HG02973 (cell line): ENCODE measurements at regions not wholly inside any gene's neighbourhood (a gene's known extent, or its start where the extent isn't known, plus 50 kb on each side); places are given as distances from the start of the nearest gene placed in this dataset.

Experiments used
- ATAC-seq: cut with Tn5 transposase; IDR thresholded peaks from one replicate; pipeline ENCODE4 v1.9.1; 2021; ENCODE audit warnings: moderate library complexity; ENCODE audit not compliant: unreplicated experiment

DNA sequence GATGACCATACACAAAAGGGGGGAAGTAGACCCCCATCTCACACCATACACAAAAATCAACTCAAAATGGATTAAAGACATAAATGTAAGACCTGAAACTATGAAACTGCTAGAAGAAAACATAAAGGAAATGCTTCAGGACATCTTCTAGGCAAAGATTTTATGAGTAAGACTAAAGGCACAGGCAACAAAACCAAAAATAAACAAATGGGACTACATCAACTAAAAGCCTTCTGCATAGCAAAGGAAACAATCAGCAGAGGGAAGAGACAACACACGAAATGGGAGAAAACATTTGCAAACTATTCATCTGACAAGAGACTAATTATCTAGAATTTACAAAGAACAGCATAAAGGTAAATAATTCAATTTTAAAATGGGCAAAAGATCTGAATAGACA lies 152.1 kb downstream of the AXIN2 start:
- ATAC-seq = no peak

DNA sequence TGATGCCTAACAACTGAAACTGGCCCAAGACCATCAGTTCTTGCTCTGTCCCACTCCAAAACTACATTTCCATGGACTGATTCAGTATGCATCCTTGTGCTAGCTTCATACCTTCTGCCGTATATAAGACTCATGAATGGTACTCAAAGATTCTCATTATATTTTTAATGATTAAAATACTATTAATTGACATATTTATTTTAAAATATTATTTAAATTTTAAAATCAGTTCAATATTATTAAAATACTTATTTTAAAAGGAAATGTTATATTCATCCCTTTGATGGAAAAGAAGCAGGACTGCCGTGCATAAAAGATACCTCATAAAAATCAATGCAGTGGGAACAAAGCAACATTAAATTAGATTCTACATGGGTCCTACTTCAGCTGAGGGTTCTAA lies 153.4 kb downstream of the AXIN2 start:
- no peak for ATAC-seq

DNA sequence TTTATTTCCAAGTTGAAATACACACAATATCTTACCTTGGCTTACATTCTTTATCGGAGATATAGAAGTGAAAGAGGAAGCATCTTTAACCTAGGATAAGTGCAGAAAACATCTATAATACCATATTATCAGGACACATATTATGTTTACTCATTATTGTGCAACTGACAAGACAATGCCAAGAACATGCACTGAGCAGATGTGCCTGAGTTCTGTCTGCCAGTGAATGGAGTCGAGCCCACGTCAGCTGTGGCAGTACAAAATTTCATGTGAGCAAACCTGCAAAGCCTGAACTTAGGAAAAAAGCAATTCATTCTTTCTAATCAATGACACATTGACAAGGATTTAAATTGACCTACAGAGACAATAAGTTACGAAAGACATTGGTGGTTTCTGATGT lies 154.4 kb downstream of the AXIN2 start:
- ATAC-seq = no peak

DNA sequence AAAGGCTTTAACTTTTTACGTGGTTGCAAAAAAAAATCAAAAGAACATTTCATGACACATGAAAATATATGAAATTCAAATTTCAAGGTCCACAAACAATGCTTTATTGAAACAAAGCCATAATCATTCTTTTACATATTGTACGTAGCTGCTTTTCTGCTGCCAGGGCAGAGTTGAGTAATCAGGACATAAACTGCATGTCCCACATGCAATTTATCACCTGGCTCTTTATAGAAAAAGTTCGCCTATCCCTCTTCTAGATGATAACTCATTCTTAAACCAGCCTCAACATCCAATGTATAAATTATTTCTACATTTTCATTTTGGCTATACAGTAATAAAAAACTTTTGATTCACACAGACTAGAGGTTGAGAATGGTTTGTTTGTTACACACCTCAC lies 154.9 kb downstream of the AXIN2 start:
- no peak for ATAC-seq

DNA sequence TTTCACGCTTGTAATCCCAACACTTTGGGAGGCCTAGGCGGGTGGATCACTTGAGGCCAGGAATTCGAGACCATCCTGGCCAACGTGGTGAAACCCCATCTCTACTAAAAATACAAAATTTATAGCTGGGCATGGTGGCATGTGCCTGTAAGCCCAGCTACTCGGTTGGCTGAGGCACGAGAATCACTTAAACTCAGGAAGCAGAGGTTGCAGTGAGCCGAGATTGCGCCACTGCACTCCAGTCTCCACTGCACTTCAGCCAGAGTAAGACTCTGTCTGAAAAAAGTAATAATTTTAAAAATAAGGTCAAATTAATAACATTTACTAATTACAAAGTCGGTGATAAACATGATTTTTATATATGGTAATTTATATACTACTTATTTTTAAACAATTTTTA lies 155.9 kb downstream of the AXIN2 start:
- ATAC-seq = no peak

DNA sequence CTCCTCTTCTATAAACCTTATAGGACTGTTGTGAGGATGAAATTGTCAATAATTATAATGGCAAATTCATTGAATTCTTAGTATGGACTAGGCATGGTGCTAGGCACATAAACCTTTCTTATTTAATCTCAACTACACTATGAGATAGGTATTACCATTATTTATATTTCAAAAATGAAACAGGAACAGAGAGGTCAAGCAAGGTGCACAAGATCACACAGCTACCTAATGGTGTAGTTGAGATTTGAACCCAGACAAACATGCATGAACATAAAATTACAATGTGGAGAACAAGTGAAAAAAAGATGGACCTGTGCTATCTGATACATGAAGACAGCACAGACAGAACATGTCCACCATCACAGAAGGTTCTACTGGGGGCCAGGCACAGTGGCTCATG lies 156.7 kb downstream of the AXIN2 start:
- ATAC-seq = no peak

DNA sequence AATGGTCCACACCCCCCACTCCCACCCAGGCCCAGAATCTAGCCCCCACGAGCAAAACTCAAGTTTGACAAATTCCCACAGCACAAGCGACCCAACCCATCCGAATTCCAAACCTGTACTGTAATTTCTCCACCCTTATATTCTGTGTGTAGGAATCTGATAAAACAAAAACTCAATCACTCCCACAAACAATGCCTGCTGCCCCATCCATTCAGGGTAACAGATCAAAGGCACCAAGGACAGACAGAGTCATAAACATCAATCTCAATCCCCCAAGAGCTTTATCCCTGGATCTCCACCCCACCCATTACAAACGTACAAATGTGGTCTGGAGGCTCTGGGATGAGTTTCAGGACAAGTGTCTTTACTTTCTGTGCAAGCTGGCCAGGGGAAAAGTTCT lies 157.8 kb downstream of the AXIN2 start:
- no peak for ATAC-seq

DNA sequence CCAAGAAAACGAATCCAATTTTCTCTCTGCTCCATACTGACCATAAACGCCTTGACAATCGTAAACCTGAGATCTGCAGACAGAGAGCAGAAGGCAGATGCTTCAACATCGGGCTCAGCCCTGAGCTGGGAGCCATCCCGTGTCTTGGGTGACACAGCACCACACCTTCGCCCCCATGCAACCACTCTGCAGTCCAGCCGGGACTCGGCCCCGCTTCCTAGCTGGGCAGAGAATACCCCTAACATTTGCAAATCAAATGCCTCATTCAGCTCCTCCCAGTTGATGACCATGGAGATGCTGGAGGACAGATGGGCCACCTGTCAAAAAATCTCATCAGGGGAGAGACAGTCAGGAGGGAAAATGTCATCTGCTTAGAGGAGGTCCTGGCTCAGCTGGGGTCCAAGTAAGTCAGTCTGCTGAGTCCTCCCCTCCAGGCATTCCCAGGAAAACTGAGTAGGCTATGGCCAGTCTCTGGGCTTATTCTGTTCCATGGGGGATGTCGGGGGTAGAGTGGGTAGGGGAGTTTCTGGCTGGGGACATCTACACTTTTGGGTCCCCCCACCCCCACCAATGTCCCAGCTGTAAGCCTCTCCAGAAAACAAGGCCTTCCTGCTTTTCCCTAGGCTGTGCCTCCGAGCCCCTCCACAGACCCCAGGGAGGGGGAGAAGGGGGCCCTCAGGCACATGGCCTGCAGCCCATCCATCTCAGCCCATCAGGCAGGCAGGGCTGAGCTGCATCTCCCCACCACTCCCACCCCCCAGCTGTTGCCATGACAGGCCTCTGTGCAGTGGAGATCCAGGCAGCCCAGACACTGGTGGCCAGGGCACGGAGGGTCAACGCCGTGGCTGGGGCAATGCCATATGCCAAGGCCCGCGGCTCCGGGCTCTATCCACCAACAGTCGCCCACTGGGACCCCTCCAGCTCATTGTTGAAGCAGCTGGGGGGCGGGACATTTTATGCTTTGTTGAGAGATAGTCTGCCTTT lies 158.6 kb downstream of the AXIN2 start:
- no peak for ATAC-seq

DNA sequence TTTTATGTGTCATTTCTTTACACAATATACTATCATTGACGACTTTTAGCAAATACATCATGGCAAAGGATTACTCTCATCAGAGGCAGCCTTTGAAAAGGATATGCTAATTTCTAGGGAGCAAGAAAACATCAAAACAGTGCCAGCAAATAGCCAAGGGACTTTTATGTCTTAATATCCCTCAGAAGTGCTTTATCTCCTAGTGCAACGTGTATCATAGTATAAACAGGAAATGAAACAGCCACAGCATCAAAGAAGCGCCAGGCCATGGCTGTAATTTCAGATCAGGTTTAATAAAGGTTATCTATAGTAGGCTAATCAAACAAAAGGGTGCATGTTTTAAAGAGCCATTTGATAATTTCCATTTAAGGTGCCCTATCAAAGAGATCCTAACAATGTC lies 159.9 kb downstream of the AXIN2 start:
- no peak for ATAC-seq

DNA sequence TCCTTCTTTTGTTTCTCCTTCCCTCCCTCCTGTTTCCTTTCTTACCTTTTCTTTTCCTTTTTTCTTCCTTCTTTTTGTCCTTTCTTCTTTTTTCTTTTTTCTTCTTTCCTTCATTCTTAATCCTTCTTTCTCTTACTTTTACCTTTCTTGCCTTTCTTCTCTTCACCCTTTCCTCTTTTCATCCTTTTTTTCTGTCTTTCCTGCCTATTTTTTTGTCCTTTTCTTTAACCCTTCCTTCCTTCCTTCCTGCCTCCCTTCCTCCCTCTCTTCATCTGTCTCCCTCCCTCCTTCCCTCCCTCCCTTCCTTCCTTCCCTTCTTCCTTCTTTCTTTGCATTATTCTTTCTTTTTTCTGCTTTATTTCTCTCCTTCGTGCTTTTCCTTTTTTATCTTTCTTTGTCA lies 160.7 kb downstream of the AXIN2 start:
- no peak for ATAC-seq

DNA sequence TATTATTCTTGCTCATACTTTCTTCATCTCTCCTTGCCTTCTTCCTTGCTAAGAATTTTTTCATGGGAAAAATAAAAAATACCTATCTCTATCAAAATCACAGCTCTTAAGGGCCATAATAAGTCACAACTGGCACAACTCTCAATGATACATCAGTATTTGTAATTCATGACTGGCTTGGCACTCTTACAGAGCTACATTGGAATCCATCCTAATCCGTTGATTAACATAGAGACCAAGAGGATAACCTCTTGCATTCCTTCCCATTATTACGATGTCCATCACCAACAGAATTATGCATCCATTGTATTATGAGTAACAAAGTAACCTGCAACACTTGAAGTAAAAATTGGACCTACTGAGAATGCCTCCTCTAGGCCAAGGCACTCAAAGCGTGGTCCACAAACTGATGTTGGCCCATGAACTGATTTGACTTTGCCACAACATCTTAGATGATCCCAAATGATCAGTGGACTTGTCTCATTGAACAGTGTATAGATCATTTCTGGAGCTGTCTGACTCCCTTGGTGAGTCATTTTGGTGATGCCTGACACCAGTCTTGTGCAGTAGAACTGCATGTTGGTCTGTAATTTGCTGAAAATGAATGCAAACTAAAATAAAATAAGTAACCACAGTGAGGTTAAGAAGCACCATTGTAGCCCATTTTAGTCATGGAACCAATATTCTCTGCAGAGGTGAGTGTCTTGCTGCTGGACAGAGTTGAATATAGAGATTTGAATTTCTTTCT lies 163.2 kb downstream of the AXIN2 start:
- no peak for ATAC-seq

DNA sequence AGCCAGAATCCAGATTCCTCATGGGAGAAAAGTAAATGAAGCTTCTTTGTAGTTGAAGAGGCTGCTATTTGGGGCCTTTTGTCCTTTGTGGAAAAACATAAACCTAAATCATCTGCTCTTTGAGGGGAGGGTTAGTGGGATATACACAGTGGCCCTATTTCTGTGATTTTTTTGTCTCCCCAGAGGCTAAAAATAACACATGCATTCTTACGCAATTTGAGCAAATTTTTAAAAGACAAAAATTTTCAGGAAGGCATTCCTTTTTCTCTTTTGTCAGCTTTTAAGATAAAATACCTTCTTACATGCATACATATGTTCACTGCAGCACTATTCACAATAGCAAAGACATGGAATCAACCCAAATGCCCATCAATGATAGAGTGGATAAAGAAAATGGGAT lies 165.5 kb downstream of the AXIN2 start:
- no peak for ATAC-seq

DNA sequence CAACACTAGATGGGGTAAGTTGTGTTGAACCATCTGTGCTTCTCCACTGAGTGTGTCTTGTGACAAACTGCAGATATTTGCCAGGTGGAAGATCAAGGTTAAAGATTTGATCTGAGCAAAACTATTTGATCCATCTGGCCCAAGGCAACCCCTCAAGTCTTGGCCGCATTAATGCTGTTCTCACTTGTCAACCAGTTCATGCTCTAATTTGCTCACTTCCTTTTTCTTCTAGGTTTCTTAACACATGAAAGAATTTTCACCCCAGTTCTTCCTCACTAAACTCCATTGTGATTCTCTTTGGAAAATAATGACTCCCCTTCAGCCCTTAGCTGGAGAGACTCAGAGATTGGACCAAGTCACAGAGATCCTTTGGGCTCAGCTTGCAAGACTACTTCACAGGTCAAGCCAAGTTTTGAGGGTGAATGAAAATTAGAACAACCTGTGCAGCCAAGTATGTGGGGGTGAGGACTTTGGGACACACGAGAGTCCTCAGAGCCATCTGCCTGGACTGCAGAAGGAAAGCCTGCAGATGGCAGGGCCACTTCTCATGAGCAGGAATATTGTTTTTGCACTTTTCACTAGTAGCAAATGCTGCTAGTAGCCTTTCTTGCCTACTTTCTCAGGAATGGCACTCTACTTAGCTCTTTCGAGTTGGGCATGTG lies 166.5 kb downstream of the AXIN2 start:
- ATAC-seq = no peak

DNA sequence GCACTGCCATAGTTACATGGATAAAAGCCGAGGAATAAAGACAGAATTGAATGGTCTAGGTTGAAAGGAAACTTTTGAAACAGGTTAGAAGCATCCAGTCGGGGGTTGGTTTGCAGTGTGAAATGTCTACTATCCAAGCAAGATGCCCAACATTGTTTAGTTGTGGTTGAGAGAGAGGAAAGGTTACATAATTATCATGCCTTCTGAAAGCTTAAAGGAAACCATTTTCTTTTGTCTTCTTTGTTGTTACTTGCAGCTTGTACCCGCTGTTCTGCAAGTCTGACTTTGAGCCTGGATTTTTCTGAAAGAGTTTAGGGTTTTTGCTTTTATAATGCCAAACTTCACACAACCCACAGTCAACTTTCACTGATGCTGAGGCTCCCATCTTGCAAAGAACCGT lies 167.9 kb downstream of the AXIN2 start:
- no peak for ATAC-seq

DNA sequence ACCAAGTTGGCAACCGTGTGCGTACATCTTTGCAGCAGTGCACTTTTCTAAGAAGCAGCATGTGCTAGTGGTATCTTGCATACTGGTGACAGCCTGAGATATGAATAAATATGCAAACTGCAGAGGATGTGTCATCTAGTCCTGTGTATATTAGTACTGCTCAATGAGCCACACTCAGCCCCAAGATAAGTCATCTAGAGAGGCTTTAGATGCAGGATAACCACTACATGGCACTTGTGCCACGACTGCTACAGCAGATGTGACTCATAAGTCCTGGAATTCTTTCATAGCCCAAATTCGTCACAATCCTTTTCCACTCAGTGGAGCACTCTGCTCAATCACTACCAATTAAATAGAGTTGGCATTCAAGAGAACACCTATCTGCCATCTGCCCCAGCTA lies 171.5 kb downstream of the AXIN2 start:
- no peak for ATAC-seq

DNA sequence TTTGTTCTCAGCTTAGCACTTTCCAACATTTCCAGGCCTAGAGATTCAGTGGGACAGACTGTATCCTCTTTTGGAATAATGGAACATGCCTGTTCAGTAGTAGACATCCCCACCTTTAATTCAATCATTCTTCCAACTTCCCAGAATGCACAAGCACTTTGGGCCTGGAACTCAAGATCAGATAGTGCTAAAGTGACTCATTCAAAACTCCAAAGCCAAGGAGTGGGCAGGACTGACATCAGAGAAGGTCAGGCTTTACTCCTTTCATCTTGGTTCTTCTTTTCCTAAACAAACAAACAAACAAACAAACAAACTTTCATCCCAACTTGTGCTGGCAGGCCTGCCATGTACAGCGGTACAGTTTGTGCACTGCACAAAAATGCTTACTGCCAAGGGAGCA lies 172.0 kb downstream of the AXIN2 start:
- ATAC-seq = no peak

DNA sequence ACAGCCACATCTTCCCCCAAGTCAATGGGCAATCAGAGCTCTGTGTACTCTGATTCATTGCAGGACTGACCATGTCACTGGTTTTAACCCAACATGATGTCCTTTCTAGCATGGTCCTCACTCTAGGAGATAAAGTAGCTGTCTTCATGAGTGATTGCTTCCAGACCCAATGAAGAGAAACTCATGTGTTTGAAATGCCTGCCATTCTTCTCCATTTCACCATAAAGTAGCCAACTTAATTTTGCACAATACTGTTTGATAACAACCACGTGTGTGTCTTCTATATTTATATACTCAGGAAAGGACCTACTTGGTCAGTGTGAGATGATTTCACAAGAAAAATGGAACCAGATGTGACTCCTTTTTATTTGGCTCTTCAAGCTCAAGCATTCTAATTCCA lies 172.5 kb downstream of the AXIN2 start:
- ATAC-seq = no peak

DNA sequence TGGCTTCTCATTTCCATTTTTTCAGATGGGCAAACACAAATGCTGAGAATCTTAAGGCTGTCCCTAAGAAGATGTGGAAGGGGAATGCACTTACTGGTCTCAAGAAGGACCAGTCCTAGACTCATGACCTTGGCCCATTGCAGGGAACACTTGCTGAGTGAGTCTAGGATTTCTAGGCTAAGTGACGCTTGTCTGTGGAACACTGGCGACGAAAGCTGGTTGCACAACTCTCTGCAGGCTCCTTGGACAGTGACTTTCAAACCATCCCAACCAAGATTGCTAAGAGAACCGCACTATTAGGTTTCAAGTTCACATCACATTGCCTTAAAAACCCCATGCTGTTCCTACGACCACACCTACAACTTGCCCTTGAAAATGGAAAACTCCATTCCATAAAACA lies 174.1 kb downstream of the AXIN2 start:
- no peak for ATAC-seq

DNA sequence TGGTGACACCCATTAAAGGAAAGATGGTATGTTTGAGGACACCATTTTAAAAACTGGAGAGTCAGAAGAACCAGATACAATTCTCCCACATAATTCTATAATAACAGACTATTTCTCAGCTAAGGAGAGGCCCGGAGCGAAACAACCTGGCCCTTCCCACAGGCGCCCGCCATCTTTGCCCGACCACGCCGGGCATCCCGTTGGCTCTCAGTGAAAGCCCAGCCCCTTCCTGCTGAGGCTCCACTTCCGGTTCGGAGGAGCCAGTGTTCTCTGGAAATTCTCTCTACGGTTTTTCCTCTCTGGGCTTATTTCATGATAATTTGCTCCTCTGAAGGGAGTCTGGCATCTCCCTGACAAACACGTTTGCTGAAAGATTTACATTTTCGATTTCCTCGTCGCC lies 175.7 kb downstream of the AXIN2 start:
- no peak for ATAC-seq

DNA sequence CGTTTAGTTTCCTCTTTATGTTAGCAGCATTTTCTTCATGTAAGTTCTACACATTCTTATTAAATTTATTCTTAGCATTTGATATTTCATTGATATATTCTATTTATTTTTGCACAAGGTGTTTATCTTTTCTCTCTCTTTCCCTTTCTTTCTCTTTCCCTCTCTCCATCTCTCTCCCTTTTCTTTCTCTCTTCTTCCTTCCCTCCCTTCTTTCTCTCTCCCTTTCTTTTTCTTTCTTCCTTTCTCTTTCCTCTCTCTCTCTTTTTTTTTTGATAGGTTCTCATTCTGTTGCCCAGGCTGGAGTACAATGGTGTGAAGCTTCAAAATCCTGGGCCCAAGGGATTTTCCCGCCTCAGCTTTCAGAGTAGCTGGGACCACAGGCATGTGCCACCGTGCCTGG lies 176.4 kb downstream of the AXIN2 start:
- no peak for ATAC-seq

DNA sequence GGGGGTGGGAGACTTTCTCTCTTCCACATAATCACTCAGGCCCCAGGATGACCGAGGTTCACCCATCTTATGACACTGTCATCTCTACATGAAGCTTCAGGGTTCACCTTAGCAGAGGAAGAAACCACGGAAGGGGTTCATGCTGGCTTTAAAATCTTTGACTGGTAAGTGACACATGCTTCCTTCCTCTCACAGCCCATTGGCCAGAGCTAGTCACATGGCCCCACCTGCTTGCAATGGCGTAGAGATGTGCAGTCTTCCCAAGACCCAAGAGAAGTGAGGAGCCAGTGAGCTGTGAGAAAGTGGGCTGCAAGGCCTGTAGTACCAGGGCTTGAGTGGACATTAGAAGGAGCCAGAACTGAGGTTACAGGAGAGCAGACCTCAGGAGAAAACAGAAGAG lies 180.3 kb downstream of the AXIN2 start:
- ATAC-seq = no peak

DNA sequence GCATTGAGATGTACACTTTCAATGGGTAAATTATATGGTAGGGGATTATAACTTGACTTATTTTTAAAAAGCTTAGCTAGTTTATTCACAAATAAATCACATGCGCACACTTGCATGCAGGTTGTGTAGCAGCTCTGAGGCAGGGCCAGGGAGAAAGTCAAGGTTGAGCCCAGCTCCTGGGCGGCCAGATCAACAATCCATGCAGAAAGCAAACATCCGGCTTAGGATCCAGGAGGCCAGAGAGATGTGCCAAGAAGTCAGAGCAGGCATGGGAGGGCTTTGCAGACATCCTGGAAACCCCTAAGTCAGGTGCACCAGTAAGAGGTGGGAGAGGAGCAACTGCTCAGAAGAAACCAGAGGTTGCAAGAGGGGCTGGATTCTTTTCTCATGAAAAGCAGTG lies 186.5 kb downstream of the AXIN2 start:
- ATAC-seq = no peak
